ENCODE measurements at regions not wholly inside any gene's neighbourhood (a gene's known extent, or its start where the extent isn't known, plus 50 kb on each side); places are given as distances from the start of the nearest gene placed in this dataset.

- H3K27ac ChIP-seq (ENCODE audit: low read length): no peak overlapping the region
- H3K27me3 ChIP-seq (ENCODE audit: control insufficient read depth, insufficient read depth, low read length): no peaks in the 10 kb centered on the region
- in situ Hi-C loops (cut with HindIII; ENCODE audit: low pct_unique_long_range_greater_than_20kb, low sequenced_read_pairs): no loop called here
- peaks cover 8% of the 10 kb centered on the region for H3K4me1 ChIP-seq (ENCODE audit: control insufficient read depth, insufficient read depth, low read length)
- BruUV-seq (replicated peaks): no TSS peak
- intact Hi-C loops (cut with micrococcal nuclease; ENCODE audit: unreplicated experiment): no loop called here
- CTCF ChIA-PET: no interaction called here
- ATAC-seq: no peak
- H3K9me3 ChIP-seq (ENCODE audit: control insufficient read depth, insufficient read depth, low read depth, low read length): no peaks in the 10 kb centered on the region
- no peak for DNase-seq (ENCODE audit: low read depth, low spot score)
- no peak for TF ChIP-seq REST (IDR thresholded peaks at IDR 0.05; ENCODE audit: insufficient read depth in 1 of 2, low read depth in 2 of 2, low read length in 1 of 2)
- TF ChIP-seq TCF7L2 (IDR thresholded peaks at IDR 0.05; ENCODE audit: low read depth, low read length): no peak
- no peak for TF ChIP-seq POLR2AphosphoS5 (IDR thresholded peaks at IDR 0.05; ENCODE audit: low read depth, low read length)
- no peak for TF ChIP-seq CTCF (IDR thresholded peaks at IDR 0.05)
- no peaks in the 10 kb centered on the region for H3K36me3 ChIP-seq (ENCODE audit: control insufficient read depth, insufficient read depth, low read length)
- H3K4me3 ChIP-seq (ENCODE audit: low read depth in 2 of 2, low read length in 2 of 2): no peak overlapping the region
- POLR2A ChIA-PET: no interaction called here
Observed at GRCh38 chr5:1657161-1657741, 133.5 kb upstream of the LPCAT1 start.

GRCh38 chr5:1656271-1656975 lies 132.7 kb upstream of the LPCAT1 start:
- Histone ChIP-seq H3K27me3 (ENCODE audit: control insufficient read depth, insufficient read depth, low read length) (no peaks in the 10 kb centered on the region), H3K4me1 (ENCODE audit: control insufficient read depth, insufficient read depth, low read length) (peaks cover 8% of the 10 kb centered on the region), H3K4me3 (ENCODE audit: low read depth in 2 of 2, low read length in 2 of 2) (no peak overlapping the region), H3K9me3 (ENCODE audit: control insufficient read depth, insufficient read depth, low read depth, low read length) (no peaks in the 10 kb centered on the region), H3K27ac (ENCODE audit: low read length) (no peak overlapping the region), H3K36me3 (ENCODE audit: control insufficient read depth, insufficient read depth, low read length) (no peaks in the 10 kb centered on the region)
- no TSS peak for BruUV-seq (replicated peaks)
- intact Hi-C loops (cut with micrococcal nuclease; ENCODE audit: unreplicated experiment) (no loop called here), in situ Hi-C loops (cut with HindIII; ENCODE audit: low pct_unique_long_range_greater_than_20kb, low sequenced_read_pairs) (no loop called here)
- ATAC-seq: no peak
- no peak for TF ChIP-seq TCF7L2 (IDR thresholded peaks at IDR 0.05; ENCODE audit: low read depth, low read length)
- TF ChIP-seq SIN3A (IDR thresholded peaks at IDR 0.05; ENCODE audit: borderline replicate concordance, insufficient read depth, low read depth, low read length): no peak
- TF ChIP-seq CTCF (IDR thresholded peaks at IDR 0.05): no peak
- TF ChIP-seq REST (IDR thresholded peaks at IDR 0.05; ENCODE audit: insufficient read depth in 1 of 2, low read depth in 2 of 2, low read length in 1 of 2): no peak
- no peak for TF ChIP-seq POLR2AphosphoS5 (IDR thresholded peaks at IDR 0.05; ENCODE audit: low read depth, low read length)
- ChIA-PET POLR2A (no interaction called here), CTCF (interaction anchor here (0.7 kb wide), 1 partner anchor 484 kb away, joined by 3 read pairs; no protein-coding TSS in a partner anchor)
- no peak for DNase-seq (ENCODE audit: low read depth, low spot score)

Data from Panc1 (cell line).